ENCODE measurements at regions not wholly inside any gene's neighbourhood (a gene's known extent, or its start where the extent isn't known, plus 50 kb on each side); places are given as distances from the start of the nearest gene placed in this dataset.

DNA sequence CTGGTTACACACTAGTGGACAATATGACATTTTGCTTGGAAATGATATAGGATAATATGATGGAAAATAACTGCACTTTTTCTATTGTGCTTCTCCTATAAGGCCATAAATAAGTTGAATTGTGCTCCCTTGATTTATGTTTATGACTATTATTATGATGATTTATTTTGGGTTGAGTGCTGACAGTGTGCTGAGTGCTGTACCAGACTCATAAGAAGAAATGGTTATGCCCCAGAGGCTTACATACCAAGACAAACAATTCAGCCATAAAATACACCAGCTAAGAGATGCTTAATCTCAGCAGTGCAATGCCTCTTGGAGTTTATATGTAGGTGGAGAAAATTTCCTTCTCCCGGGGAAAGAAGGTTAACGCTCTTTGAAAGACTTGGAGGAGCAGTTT is 199.8 kb upstream of the NOCT start:
- TF ChIP-seq, protein P1, sequence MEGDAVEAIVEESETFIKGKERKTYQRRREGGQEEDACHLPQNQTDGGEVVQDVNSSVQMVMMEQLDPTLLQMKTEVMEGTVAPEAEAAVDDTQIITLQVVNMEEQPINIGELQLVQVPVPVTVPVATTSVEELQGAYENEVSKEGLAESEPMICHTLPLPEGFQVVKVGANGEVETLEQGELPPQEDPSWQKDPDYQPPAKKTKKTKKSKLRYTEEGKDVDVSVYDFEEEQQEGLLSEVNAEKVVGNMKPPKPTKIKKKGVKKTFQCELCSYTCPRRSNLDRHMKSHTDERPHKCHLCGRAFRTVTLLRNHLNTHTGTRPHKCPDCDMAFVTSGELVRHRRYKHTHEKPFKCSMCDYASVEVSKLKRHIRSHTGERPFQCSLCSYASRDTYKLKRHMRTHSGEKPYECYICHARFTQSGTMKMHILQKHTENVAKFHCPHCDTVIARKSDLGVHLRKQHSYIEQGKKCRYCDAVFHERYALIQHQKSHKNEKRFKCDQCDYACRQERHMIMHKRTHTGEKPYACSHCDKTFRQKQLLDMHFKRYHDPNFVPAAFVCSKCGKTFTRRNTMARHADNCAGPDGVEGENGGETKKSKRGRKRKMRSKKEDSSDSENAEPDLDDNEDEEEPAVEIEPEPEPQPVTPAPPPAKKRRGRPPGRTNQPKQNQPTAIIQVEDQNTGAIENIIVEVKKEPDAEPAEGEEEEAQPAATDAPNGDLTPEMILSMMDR (IDR thresholded peaks at IDR 0.05; ENCODE audit: low read depth, low read length), result no peak
- Histone ChIP-seq H3K4me1 (no peaks in the 10 kb centered on the region), H3K9me3 (no peaks in the 10 kb centered on the region; the same call in 1 of the 2 replicates), H3K36me3 (no peaks in the 10 kb centered on the region), H3K4me3 (ENCODE audit: low read depth, low read length) (no peak overlapping the region), H3K27me3 (no peaks in the 10 kb centered on the region)
- DNase-seq, result no peak

DNA sequence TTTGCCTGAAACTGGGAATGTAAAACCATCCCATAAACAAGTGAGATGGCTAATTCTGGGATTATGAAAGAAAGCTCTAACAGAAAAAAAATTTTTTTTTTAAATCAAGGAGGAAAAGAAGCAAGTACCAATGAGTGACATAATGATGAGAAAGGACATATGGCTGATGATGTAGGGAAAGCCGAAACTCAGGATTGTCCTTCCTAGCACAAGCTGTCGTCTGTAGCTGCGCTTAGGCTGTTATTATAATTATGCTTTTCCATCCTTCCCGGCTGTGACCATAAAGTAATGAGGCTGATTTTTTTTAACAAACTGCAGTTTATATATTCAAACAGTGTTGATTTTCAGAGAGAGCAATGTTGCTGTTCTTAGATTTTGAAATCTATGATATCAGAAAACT is 209.8 kb upstream of the NOCT start:
- no peaks in the 10 kb centered on the region for H3K4me1 ChIP-seq
- TF ChIP-seq, protein P1 (IDR thresholded peaks at IDR 0.05; ENCODE audit: low read depth, low read length), result no peak
- no peak for DNase-seq
- no peaks in the 10 kb centered on the region for H3K36me3 ChIP-seq
- no peak overlapping the region for H3K4me3 ChIP-seq (ENCODE audit: low read depth, low read length)
- H3K9me3 ChIP-seq, result no peaks in the 10 kb centered on the region
- H3K27me3 ChIP-seq, result peaks cover 49% of the 10 kb centered on the region

DNA sequence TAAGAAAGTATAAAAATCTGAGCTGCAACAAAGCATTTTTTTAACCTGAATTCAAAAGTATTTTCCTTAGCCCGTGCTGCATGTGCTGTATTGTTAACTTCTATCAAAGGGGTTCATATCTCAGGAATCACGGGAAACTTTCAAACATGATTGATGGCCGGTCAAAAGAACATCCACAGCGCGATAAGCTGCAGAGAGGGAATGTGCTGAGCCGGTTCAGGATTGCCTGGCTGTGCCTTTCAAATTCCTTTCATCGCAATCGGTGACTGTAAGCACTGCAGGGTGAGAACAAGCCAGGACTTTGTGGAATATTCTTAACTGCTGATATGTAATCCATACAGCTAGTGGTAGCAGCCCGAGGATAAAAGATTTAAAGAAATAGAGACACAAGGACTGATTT is 210.9 kb upstream of the NOCT start:
- no peaks in the 10 kb centered on the region for H3K36me3 ChIP-seq
- TF ChIP-seq, protein P1 (IDR thresholded peaks at IDR 0.05; ENCODE audit: low read depth, low read length), result no peak
- H3K9me3 ChIP-seq, result no peaks in the 10 kb centered on the region
- H3K27me3 ChIP-seq, result peaks cover 56% of the 10 kb centered on the region
- no peak overlapping the region for H3K4me3 ChIP-seq (ENCODE audit: low read depth, low read length)
- no peaks in the 10 kb centered on the region for H3K4me1 ChIP-seq
- no peak for DNase-seq

DNA sequence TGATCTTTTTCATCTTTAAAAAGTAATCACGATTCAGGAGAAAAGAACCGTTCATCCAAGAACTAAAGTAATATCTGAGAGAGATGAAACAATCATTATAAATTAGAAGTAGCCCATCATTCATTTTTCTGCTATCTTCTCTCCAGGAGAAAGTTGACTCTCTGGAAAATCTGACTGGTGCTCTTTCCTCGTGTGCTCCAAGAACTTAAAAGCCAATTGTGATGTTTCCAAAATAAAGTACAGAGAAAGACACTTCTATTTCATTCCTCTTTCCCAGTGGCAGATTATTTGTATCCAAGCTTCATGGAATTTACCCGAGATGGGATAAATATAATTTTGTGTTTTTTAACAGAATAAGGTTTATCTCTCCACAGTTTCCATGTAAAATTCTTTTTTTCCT is 212.5 kb upstream of the NOCT start:
- no peaks in the 10 kb centered on the region for H3K9me3 ChIP-seq
- no peaks in the 10 kb centered on the region for H3K36me3 ChIP-seq
- no peaks in the 10 kb centered on the region for H3K4me1 ChIP-seq
- no peak for DNase-seq
- no peak overlapping the region for H3K4me3 ChIP-seq (ENCODE audit: low read depth, low read length)
- TF ChIP-seq, protein P1 (IDR thresholded peaks at IDR 0.05; ENCODE audit: low read depth, low read length), result no peak
- H3K27me3 ChIP-seq, result peaks cover 56% of the 10 kb centered on the region

DNA sequence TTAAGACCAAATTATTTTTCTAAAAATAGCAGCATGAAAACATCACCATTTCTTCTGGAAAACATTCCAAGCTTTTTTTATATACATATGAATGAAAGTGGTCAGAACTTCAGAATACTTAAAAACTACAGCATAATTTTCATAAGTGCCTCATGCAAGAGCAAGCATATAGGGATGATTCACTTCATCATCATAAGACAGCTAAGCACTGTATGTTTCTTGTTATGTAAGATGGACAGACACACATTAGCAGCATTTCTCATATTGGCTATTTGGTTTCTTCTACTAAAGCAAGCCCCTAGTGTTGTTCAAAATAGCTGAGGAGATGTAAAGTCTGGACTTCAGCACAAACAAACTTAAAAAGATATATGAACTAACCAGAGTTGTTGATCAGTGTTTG is 213.1 kb upstream of the NOCT start:
- Histone ChIP-seq H3K27me3 (peaks cover 56% of the 10 kb centered on the region), H3K4me3 (ENCODE audit: low read depth, low read length) (no peak overlapping the region), H3K36me3 (no peaks in the 10 kb centered on the region), H3K4me1 (no peaks in the 10 kb centered on the region), H3K9me3 (no peaks in the 10 kb centered on the region)
- TF ChIP-seq, protein P1 (IDR thresholded peaks at IDR 0.05; ENCODE audit: low read depth, low read length), result no peak
- DNase-seq, result no peak

DNA sequence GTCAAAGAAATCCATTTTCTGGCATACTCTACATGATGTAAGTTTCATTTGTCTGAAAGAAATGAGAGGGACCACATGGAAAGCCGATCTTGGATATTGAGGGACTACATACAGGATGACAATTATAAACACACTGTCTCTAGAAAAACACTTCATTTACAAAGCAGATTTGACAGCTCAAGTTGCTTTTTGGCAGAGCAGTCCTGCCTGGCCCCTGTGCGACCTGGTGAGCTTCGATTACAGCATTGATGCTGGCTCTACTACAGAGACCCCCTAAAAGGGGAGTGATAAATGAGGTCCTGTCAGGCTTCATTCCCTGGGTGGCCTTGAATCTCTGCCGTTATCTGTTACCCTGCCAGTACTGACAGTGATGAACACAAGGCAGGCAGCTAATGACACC is 215.2 kb upstream of the NOCT start:
- no peak overlapping the region for H3K4me3 ChIP-seq (ENCODE audit: low read depth, low read length)
- no peaks in the 10 kb centered on the region for H3K9me3 ChIP-seq
- TF ChIP-seq, protein P1 (IDR thresholded peaks at IDR 0.05; ENCODE audit: low read depth, low read length), result no peak
- no peak for DNase-seq
- H3K27me3 ChIP-seq, result peaks cover 44% of the 10 kb centered on the region
- H3K36me3 ChIP-seq, result no peaks in the 10 kb centered on the region
- no peaks in the 10 kb centered on the region for H3K4me1 ChIP-seq
